H9 (cell line): ENCODE measurements at regions not wholly inside any gene's neighbourhood (a gene's known extent, or its start where the extent isn't known, plus 50 kb on each side); places are given as distances from the start of the nearest gene placed in this dataset.

Experiments used
- DNase-seq: peaks from one replicate; pipeline ENCODE4 v3.0.0-alpha.2; 2017
- H2AFZ ChIP-seq: one replicate; pipeline ENCODE4 v1.6.1; 2013; ENCODE audit warnings: mild to moderate bottlenecking, low read length, control low read depth, moderate library complexity
- H2AK5ac ChIP-seq: 2 replicates; pipeline ENCODE4 v1.6.1; 2013; ENCODE audit warnings: low read length, control low read depth, mixed read lengths; ENCODE audit not compliant: insufficient read length
- H2BK120ac ChIP-seq: one replicate; pipeline ENCODE4 v1.6.1; 2013; ENCODE audit warnings: low read depth, mild to moderate bottlenecking, low read length, control low read depth, inconsistent platforms; ENCODE audit not compliant: poor library complexity, severe bottlenecking
- H2BK12ac ChIP-seq: 2 replicates; pipeline ENCODE4 v1.6.1; 2013; ENCODE audit warnings: low read length, control low read depth, mixed read lengths, low read depth; ENCODE audit not compliant: insufficient read length
- H2BK15ac ChIP-seq: 2 replicates; pipeline ENCODE4 v1.6.1; 2013; ENCODE audit warnings: low read depth, low read length, control low read depth
- H2BK20ac ChIP-seq: one replicate; pipeline ENCODE4 v1.6.1; 2013; ENCODE audit warnings: low read depth, mild to moderate bottlenecking, low read length, control low read depth, inconsistent platforms; ENCODE audit not compliant: poor library complexity, severe bottlenecking
- H2BK5ac ChIP-seq: 2 replicates; pipeline ENCODE4 v1.6.1; 2013; ENCODE audit warnings: low read length, control low read depth, mixed read lengths; ENCODE audit not compliant: insufficient read length
- H3K14ac ChIP-seq: 2 replicates; pipeline ENCODE4 v1.6.1; 2013; ENCODE audit warnings: low read length, control low read depth; ENCODE audit not compliant: insufficient read depth
- H3K18ac ChIP-seq: 2 replicates; pipeline ENCODE4 v1.6.1; 2013; ENCODE audit warnings: low read depth, mild to moderate bottlenecking, mixed read lengths, low read length, control low read depth; ENCODE audit not compliant: insufficient read length
- H3K23ac ChIP-seq: 2 replicates; pipeline ENCODE4 v1.6.1; 2013; ENCODE audit warnings: low read length, control low read depth, mixed read lengths, low read depth; ENCODE audit not compliant: insufficient read length
- H3K23me2 ChIP-seq: 2 replicates; pipeline ENCODE4 v1.6.1; 2013; ENCODE audit warnings: low read depth, mild to moderate bottlenecking, mixed read lengths, low read length, control low read depth; ENCODE audit not compliant: insufficient read length, poor library complexity, severe bottlenecking
- H3K27ac ChIP-seq: 2 replicates; pipeline ENCODE4 v1.5.1; 2013; ENCODE audit warnings: low read length, control low read depth, mixed read lengths, low read depth; ENCODE audit not compliant: insufficient read length
- H3K27me3 ChIP-seq: 2 replicates; pipeline ENCODE4 v1.6.1; 2013; ENCODE audit warnings: low read length, control low read depth, inconsistent platforms; ENCODE audit not compliant: insufficient read depth
- H3K4ac ChIP-seq: 2 replicates; pipeline ENCODE4 v1.6.1; 2013; ENCODE audit warnings: low read depth, mild to moderate bottlenecking, control low read depth, inconsistent platforms, low read length, moderate library complexity
- H3K4me1 ChIP-seq: 2 replicates; pipeline ENCODE4 v1.6.1; 2013; ENCODE audit warnings: low read length, control low read depth, inconsistent platforms; ENCODE audit not compliant: insufficient read depth
- H3K4me2 ChIP-seq: 2 replicates; pipeline ENCODE4 v1.6.1; 2013; ENCODE audit warnings: low read length, control low read depth, mixed read lengths; ENCODE audit not compliant: insufficient read length, insufficient read depth
- H3K56ac ChIP-seq: 2 replicates; pipeline ENCODE4 v1.6.1; 2013; ENCODE audit warnings: low read depth, mild to moderate bottlenecking, mixed read lengths, low read length, control low read depth; ENCODE audit not compliant: insufficient read length
- H3K79me1 ChIP-seq: 2 replicates; pipeline ENCODE4 v1.6.1; 2013; ENCODE audit warnings: low read depth, mild to moderate bottlenecking, moderate library complexity, low read length, control low read depth, inconsistent platforms; ENCODE audit not compliant: insufficient read depth, poor library complexity, severe bottlenecking
- H3K79me2 ChIP-seq: 2 replicates; pipeline ENCODE4 v1.6.1; 2013; ENCODE audit warnings: low read length, control low read depth, inconsistent platforms; ENCODE audit not compliant: insufficient read depth
- H3K9ac ChIP-seq: 2 replicates; pipeline ENCODE4 v1.6.1; 2013; ENCODE audit warnings: low read length, control low read depth, mixed read lengths; ENCODE audit not compliant: insufficient read length; ENCODE audit errors: extremely low read depth
- H3K9me3 ChIP-seq: one replicate; pipeline ENCODE4 v1.6.1; 2013; ENCODE audit warnings: low read depth, low read length, inconsistent platforms; ENCODE audit not compliant: control insufficient read depth
- H3T11ph ChIP-seq: one replicate; pipeline ENCODE4 v1.6.1; 2013; ENCODE audit warnings: mild to moderate bottlenecking, low read length, control low read depth, inconsistent platforms
- H4K20me1 ChIP-seq: one replicate; pipeline ENCODE4 v1.6.1; 2013; ENCODE audit not compliant: control insufficient read depth, insufficient read length, insufficient read depth
- H4K5ac ChIP-seq: 2 replicates; pipeline ENCODE4 v1.6.1; 2013; ENCODE audit warnings: low read depth, mild to moderate bottlenecking, mixed read lengths, low read length, control low read depth; ENCODE audit not compliant: insufficient read length
- H4K8ac ChIP-seq: replicated peaks from 2 replicates; pipeline ENCODE4 v1.6.1; 2013; ENCODE audit warnings: low read length, control low read depth, mixed read lengths, low read depth; ENCODE audit not compliant: insufficient read length
- H4K91ac ChIP-seq: 2 replicates; pipeline ENCODE4 v1.6.1; 2013; ENCODE audit warnings: low read depth, mild to moderate bottlenecking, moderate library complexity, mixed read lengths, low read length, control low read depth; ENCODE audit not compliant: insufficient read length
- H3K27ac Mint-ChIP-seq, 3 experiments: 2 replicates in 2 of 3; 3 replicates in 1 of 3; pipeline ENCODE4 v1.8.0; 2020 to 2021; ENCODE audit warnings: mixed read lengths in 3 of 3, mild to moderate bottlenecking in 1 of 3, moderate library complexity in 1 of 3
- H3K27me3 Mint-ChIP-seq: 2 replicates; pipeline ENCODE4 v1.8.0; 2021; ENCODE audit warnings: low read depth, mild to moderate bottlenecking, moderate library complexity, mixed read lengths
- H3K36me3 Mint-ChIP-seq, 3 experiments: 2 replicates in 2 of 3; 3 replicates in 1 of 3; pipeline ENCODE4 v1.8.0; 2020 to 2021; ENCODE audit warnings: low read depth in 3 of 3, mixed read lengths in 3 of 3; ENCODE audit not compliant: insufficient read depth in 1 of 3
- H3K4me1 Mint-ChIP-seq, 2 experiments: 2 replicates each; pipeline ENCODE4 v1.8.0; 2020; ENCODE audit warnings: mixed read lengths in 2 of 2
- H3K4me3 Mint-ChIP-seq, 2 experiments: 2 replicates in 1 of 2; 3 replicates in 1 of 2; pipeline ENCODE4 v1.8.0; 2020 to 2021; ENCODE audit warnings: mild to moderate bottlenecking in 2 of 2, mixed read lengths in 2 of 2, moderate library complexity in 1 of 2
- H3K9me3 Mint-ChIP-seq, 2 experiments: 2 replicates in 1 of 2; 3 replicates in 1 of 2; pipeline ENCODE4 v1.8.0; 2020; ENCODE audit warnings: mild to moderate bottlenecking in 2 of 2, mixed read lengths in 2 of 2, moderate library complexity in 1 of 2
- WGBS: extraction: QIAGEN DNeasy Blood & Tissue Kit; methylation state at CpG from one replicate; pipeline ENCODE4 v1.1.7; 2013; ENCODE audit warnings: missing lambda C conversion rate, low lambda C conversion rate, mixed read lengths; ENCODE audit not compliant: insufficient read length; ENCODE audit errors: extremely low coverage; 5-methylcytosine and 5-hydroxymethylcytosine counted together
- TF ChIP-seq, protein P1 (sequence below): fragments of 200-600 bp; sonication (generic); conservative IDR thresholded peaks from 3 replicates; pipeline ENCODE4 v1.8.0; 2021; ENCODE audit warnings: antibody characterized with exemption, mild to moderate bottlenecking

DNA sequence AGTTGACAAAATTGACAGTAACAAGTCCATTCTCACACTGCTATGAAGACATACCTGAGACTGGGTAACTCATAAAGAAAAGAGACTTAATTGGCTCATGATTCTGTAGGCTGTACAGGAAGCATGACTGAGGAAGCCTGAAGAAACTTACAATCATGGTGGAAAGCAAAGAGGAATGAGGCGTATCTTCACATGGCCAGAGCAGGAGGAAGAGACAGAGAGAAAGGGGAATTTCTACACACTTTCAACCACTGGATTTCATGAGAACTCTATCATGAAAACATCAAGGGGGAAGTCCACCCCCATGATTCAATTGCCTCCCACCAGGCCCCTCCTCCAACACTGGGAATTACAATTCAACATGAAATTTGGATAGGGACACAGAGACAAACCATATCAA lies 758.4 kb upstream of the SLITRK1 start:
- H4K20me1 ChIP-seq, result no peaks in the 10 kb centered on the region
- H3K27me3 Mint-ChIP-seq, result peaks cover 2% of the 10 kb centered on the region
- no CpG with 5 or more reads among the region's 1 CpG for WGBS

More for the DNA sequence above, 758.4 kb upstream of the SLITRK1 start:
- Histone ChIP-seq H3K27ac (no peak overlapping the region), H3K79me1 (no peaks in the 10 kb centered on the region), H3T11ph (no peak overlapping the region), H3K18ac (no peak overlapping the region), H3K79me2 (no peaks in the 10 kb centered on the region; the same call in 1 of the 2 replicates), H2BK15ac (no peak overlapping the region), H3K27me3 (no peaks in the 10 kb centered on the region), H2AK5ac (no peak overlapping the region), H2BK20ac (no peak overlapping the region), H2BK5ac (no peak overlapping the region), H3K56ac (no peak overlapping the region), H4K8ac (no peak overlapping the region), H3K4me2 (no peak overlapping the region), H3K9me3 (no peaks in the 10 kb centered on the region), H3K23ac (no peak overlapping the region), H3K23me2 (no peaks in the 10 kb centered on the region), H3K14ac (no peak overlapping the region), H3K4me1 (no peaks in the 10 kb centered on the region), H4K91ac (no peak overlapping the region), H2AFZ (no peak overlapping the region), H4K5ac (no peak overlapping the region), H2BK12ac (no peak overlapping the region), H3K9ac (no peak overlapping the region), H2BK120ac (no peak overlapping the region), H3K4ac (no peak overlapping the region)
- H3K4me1 Mint-ChIP-seq, result peaks cover 0 to 2% of the 10 kb centered on the region in 2 experiments; a peak in 1 of 4 replicates
- H3K27ac Mint-ChIP-seq, result no peak overlapping the region; a peak in 1 of 7 replicates
- no peak overlapping the region for H3K4me3 Mint-ChIP-seq
- peaks cover 0 to 2% (median 0%) of the 10 kb centered on the region in 3 experiments; a peak in 3 of 7 replicates for H3K36me3 Mint-ChIP-seq
- TF ChIP-seq, protein P1, sequence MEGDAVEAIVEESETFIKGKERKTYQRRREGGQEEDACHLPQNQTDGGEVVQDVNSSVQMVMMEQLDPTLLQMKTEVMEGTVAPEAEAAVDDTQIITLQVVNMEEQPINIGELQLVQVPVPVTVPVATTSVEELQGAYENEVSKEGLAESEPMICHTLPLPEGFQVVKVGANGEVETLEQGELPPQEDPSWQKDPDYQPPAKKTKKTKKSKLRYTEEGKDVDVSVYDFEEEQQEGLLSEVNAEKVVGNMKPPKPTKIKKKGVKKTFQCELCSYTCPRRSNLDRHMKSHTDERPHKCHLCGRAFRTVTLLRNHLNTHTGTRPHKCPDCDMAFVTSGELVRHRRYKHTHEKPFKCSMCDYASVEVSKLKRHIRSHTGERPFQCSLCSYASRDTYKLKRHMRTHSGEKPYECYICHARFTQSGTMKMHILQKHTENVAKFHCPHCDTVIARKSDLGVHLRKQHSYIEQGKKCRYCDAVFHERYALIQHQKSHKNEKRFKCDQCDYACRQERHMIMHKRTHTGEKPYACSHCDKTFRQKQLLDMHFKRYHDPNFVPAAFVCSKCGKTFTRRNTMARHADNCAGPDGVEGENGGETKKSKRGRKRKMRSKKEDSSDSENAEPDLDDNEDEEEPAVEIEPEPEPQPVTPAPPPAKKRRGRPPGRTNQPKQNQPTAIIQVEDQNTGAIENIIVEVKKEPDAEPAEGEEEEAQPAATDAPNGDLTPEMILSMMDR, result no peak
- peaks cover 0 to 6% of the 10 kb centered on the region in 2 experiments; a peak in 4 of 5 replicates for H3K9me3 Mint-ChIP-seq
- no peak for DNase-seq
